ENCODE measurements at regions not wholly inside any gene's neighbourhood (a gene's known extent, or its start where the extent isn't known, plus 50 kb on each side); places are given as distances from the start of the nearest gene placed in this dataset.

- no peak for TF ChIP-seq CTCF (IDR thresholded peaks at IDR 0.05)
- no peak for TF ChIP-seq POLR2A (IDR thresholded peaks at IDR 0.05)
- no peak for TF ChIP-seq POLR2AphosphoS5 (IDR thresholded peaks at IDR 0.05; ENCODE audit: insufficient read depth in 1 of 2, low read depth in 1 of 2)
Measured at GRCh38 chr16:87101903-87102302, 215.3 kb downstream of the C16orf95 start.

Data from vagina (tissue), 2 donors.